ENCODE measurements at regions not wholly inside any gene's neighbourhood (a gene's known extent, or its start where the extent isn't known, plus 50 kb on each side); places are given as distances from the start of the nearest gene placed in this dataset.

- TF ChIP-seq CTCF (IDR thresholded peaks at IDR 0.05) (no peak), POLR2A (IDR thresholded peaks at IDR 0.05) (no peak)
Measured at GRCh38 chr6:48177786-48178185, 66.8 kb upstream of the PTCHD4 start.

Data from testis (tissue), 2 donors.